ENCODE measurements at regions not wholly inside any gene's neighbourhood (a gene's known extent, or its start where the extent isn't known, plus 50 kb on each side); places are given as distances from the start of the nearest gene placed in this dataset.

DNA sequence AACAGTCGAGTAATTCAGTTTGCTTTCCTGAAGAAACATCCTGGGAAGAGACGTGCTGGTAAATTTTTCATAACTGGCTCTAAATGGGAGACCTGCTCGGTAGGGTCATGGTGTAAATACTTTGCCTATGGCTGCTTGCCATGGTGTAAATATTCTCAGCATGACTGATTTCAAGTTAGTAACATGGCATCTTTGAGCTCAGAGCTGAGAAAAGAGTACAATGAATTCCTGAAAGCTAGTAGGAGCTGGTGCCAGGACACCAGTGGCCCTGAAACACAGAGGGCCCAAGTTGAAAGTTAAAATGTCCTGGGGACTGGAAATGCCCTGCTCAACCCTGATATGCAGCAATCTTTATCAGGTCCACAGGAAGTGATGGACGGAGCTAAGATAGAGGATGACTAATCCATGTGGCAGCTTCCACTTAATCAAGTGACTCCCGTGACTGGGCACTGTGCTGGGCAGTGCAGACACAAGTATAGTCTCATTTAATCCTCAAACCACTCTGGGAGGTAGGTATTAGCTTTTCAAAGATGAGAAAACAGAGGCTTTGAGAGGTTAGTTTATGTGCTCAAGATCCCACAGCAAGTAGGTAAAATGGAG is 130.1 kb upstream of the ADAMTS18 start:
- Mint-ChIP-seq H3K4me1 (no peaks in the 10 kb centered on the region), H3K27ac (no peak overlapping the region), H3K27me3 (no peaks in the 10 kb centered on the region), H3K36me3 (ENCODE audit: low read depth) (no peaks in the 10 kb centered on the region), H3K9me3 (no peaks in the 10 kb centered on the region), H3K4me3 (no peak overlapping the region)
- DNase-seq: no peak
- intact Hi-C loops (cut with micrococcal nuclease): no loop called here

- no peaks in the 10 kb centered on the region for H3K4me1 Mint-ChIP-seq
- no peaks in the 10 kb centered on the region for H3K9me3 Mint-ChIP-seq
- peaks cover 4% of the 10 kb centered on the region for H3K27me3 Mint-ChIP-seq
- intact Hi-C loops (cut with micrococcal nuclease): no loop called here
- DNase-seq: no peak
- no peak overlapping the region for H3K27ac Mint-ChIP-seq
- H3K4me3 Mint-ChIP-seq: no peak overlapping the region
- no peaks in the 10 kb centered on the region for H3K36me3 Mint-ChIP-seq (ENCODE audit: low read depth)
Observed at GRCh38 chr16:77569406-77569805, 134.6 kb upstream of the ADAMTS18 start.

DNA sequence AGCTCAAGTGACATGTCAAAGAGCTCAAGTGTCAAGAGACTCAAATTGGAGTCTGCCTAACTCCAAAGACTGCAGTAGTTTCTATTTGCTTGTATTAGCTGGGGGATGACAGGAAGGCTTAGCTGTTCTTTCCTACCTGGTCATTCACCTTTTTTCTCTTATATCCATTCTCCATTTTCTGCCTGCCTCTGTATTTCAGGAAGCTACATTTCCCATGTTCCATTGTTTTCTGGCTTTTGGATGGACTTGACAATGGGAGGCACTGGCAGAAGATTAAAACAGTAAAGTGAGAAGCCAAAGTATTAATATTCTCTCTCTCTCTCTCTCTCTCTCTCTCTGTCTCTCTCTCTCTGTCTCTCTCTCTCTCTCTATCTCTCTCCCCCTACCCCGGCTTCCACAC is 135.7 kb upstream of the ADAMTS18 start:
- intact Hi-C loops (cut with micrococcal nuclease): no loop called here
- DNase-seq: no peak
- Mint-ChIP-seq H3K27ac (no peak overlapping the region), H3K4me1 (no peaks in the 10 kb centered on the region), H3K9me3 (no peaks in the 10 kb centered on the region), H3K36me3 (ENCODE audit: low read depth) (no peaks in the 10 kb centered on the region), H3K27me3 (peaks cover 8% of the 10 kb centered on the region), H3K4me3 (no peak overlapping the region)

DNA sequence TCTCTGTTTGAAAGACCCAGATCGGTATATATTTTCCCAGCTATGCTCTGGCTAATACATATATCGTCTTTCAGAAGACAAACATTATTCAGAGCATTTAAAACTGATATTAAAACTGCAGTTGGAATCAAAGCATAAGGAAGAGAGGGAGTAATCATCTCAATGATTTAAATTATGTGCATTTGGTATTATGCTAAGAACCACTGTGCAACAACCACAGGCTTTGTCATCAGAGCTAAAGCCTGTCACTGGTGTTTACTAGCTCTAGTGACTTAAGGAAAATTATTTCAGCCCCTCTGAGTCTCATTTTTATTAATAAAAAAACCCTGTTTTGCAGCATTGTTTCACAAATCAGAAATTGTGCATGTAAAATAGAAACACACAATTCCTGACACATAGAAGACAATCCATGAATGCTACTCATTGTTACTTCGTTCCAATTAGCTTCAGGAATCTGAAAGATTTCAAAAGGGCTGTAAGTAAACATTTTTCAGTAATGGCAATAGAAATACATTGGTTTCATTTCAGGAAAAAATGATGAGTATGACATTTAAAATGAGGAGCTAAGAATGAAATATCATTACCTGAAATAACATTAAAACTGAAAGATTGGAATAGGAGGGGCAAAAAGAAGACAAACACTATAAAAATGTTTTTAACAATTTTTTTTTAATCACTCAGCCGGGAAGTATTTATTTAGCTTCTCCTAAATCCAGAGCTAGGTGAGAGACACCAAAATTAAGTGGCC is 136.5 kb upstream of the ADAMTS18 start:
- H3K27ac Mint-ChIP-seq: no peak overlapping the region
- H3K9me3 Mint-ChIP-seq: no peaks in the 10 kb centered on the region
- DNase-seq: no peak
- peaks cover 8% of the 10 kb centered on the region for H3K27me3 Mint-ChIP-seq
- no peaks in the 10 kb centered on the region for H3K36me3 Mint-ChIP-seq (ENCODE audit: low read depth)
- no peaks in the 10 kb centered on the region for H3K4me1 Mint-ChIP-seq
- H3K4me3 Mint-ChIP-seq: no peak overlapping the region
- intact Hi-C loops (cut with micrococcal nuclease): no loop called here

DNA sequence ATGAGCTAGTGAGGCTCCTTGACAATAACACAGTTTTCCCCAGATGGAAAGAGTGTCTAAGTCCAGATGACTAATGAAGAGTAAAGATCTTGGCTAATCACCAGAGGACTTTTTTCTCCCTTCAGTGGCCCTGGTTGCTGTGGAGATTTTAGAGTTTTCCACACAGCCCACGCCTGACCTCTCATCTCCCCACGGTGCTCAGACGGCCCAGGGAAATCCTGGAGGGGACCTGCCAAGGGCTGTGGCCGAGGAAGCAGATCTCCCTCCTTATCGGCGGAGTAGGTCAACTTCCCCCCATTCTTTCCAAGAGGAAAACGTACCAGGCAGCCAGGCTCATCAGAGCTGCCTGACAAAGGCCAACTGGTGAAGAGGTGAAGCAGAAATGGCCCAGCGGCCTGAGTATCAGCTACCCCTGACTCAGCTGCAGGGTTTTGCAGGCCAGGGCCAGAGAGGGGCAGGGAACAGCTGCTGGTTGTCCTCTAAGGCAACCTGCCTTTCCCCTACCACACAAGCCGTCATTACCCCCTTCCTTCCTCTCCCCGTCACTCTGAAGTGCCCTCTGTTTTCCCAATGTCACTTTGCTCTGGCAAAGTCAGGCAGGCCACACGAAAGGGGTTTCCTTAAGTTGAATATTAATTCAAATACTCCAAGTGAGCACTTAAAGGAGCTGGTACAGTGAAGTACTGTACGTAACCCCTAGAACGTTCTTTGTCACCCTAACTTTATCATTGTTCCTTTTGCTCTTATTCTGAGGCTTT is 140.2 kb upstream of the ADAMTS18 start:
- no peak overlapping the region for H3K27ac Mint-ChIP-seq
- intact Hi-C loops (cut with micrococcal nuclease): no loop called here
- H3K36me3 Mint-ChIP-seq (ENCODE audit: low read depth): no peaks in the 10 kb centered on the region
- no peaks in the 10 kb centered on the region for H3K9me3 Mint-ChIP-seq
- no peaks in the 10 kb centered on the region for H3K4me1 Mint-ChIP-seq
- H3K27me3 Mint-ChIP-seq: peaks cover 8% of the 10 kb centered on the region
- H3K4me3 Mint-ChIP-seq: no peak overlapping the region
- no peak for DNase-seq

GRCh38 chr16:77579351-77579891 is 142.9 kb upstream of the NUDT7 start:
- no peak for DNase-seq
- no peaks in the 10 kb centered on the region for H3K9me3 Mint-ChIP-seq
- peaks cover 9% of the 10 kb centered on the region for H3K27me3 Mint-ChIP-seq
- H3K27ac Mint-ChIP-seq: no peak overlapping the region
- H3K4me3 Mint-ChIP-seq: no peak overlapping the region
- H3K36me3 Mint-ChIP-seq (ENCODE audit: low read depth): no peaks in the 10 kb centered on the region
- intact Hi-C loops (cut with micrococcal nuclease): no loop called here
- no peaks in the 10 kb centered on the region for H3K4me1 Mint-ChIP-seq

GRCh38 chr16:77581706-77582105 is 140.6 kb upstream of the NUDT7 start:
- H3K4me1 Mint-ChIP-seq: peaks cover 7% of the 10 kb centered on the region
- intact Hi-C loops (cut with micrococcal nuclease): loop anchor here (10.0 kb wide), 1 partner anchor 147 kb away; the partner anchor contains the start of gene ADAMTS18
- H3K4me3 Mint-ChIP-seq: no peak overlapping the region
- H3K27ac Mint-ChIP-seq: no peak overlapping the region
- DNase-seq: no peak
- H3K27me3 Mint-ChIP-seq: peaks cover 9% of the 10 kb centered on the region
- no peaks in the 10 kb centered on the region for H3K9me3 Mint-ChIP-seq
- H3K36me3 Mint-ChIP-seq (ENCODE audit: low read depth): no peaks in the 10 kb centered on the region

DNA sequence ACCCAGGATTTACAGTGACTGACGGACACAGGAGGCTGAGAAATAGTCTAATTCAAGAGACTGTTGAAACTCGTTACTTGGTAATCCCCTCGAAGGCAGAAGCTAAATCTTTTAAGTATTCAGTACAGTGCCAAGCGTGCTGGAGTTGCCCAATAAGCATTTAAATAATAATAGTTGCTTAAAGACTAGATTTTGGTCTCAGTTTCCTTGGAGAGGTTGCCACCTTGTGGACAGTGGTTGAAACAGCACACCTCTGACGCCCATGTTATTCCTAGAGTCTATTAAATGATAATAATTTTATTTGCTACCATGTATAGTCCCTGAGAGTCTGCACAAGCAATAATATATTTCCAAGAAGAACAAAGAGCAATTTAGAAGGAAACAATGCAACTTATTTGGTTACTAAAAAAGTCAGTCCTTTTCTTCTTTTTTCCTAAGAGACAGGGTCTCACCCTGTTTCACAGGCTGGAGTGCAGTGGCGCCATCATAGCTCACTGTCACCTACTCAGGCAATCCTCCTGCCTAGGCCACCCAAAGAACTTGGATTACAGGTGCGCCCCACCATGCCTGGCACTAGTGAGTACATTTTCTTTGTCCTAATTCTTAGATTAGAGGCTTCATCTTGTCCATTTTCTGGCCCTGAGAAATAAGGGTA is 138.0 kb upstream of the NUDT7 start:
- intact Hi-C loops (cut with micrococcal nuclease): loop anchor here (1.0 to 10.0 kb wide), 2 partner anchors 150 to 348 kb away; partner anchors contain the start of gene ADAMTS18
- Mint-ChIP-seq H3K4me3 (no peak overlapping the region), H3K27me3 (peaks cover 9% of the 10 kb centered on the region), H3K36me3 (ENCODE audit: low read depth) (no peaks in the 10 kb centered on the region), H3K9me3 (no peaks in the 10 kb centered on the region), H3K27ac (no peak overlapping the region), H3K4me1 (peaks cover 7% of the 10 kb centered on the region)
- peak; percentile 80 for DNase-seq

DNA sequence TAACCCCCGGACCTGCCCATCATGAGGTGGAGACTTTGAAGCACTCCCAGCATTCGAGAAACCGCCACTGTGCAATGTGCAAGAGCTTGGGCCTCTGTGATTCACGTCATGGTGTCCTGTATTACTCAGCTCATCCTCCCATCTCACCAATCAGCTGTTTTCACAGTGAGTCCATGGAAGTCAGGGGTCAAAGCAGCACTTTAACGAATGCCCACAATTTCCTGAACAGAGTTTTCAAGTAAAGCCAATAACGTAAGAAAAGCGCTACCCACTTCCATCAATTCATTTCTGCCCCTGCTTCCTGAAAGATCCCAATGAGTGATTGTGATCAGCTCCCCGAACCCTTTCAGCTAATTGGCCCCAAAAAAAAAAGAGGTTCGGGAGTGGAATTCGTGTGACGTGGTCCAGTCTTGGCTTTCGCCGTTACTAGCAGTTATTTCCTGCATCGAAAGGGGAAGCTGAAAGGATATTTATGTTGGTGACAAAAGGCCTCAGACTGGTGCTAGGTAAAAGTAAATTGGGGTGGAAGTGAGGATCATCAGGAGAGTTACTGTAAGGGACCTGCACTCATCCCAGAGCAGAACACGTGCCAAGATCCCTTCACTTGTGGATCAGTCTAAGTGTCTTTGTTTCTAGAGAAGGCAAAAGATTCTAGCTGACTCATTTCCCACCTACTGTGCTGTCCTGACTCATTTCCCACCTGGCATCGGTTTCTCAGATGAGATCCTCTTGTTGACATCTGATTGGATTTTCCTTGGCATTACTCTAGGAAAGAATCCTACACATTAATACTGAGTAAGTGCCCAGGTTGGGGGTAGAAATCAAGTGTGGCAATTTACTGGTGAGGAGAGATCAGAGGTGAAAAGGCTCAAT is 136.7 kb upstream of the NUDT7 start:
- DNase-seq: no peak
- intact Hi-C loops (cut with micrococcal nuclease): loop anchor here (2.0 to 10.0 kb wide), 2 partner anchors 151 to 209 kb away; partner anchors contain the start of gene ADAMTS18
- H3K36me3 Mint-ChIP-seq (ENCODE audit: low read depth): no peaks in the 10 kb centered on the region
- H3K27me3 Mint-ChIP-seq: peaks cover 9% of the 10 kb centered on the region
- no peak overlapping the region for H3K4me3 Mint-ChIP-seq
- no peaks in the 10 kb centered on the region for H3K9me3 Mint-ChIP-seq
- H3K27ac Mint-ChIP-seq: no peak overlapping the region
- peaks cover 7% of the 10 kb centered on the region for H3K4me1 Mint-ChIP-seq

DNA sequence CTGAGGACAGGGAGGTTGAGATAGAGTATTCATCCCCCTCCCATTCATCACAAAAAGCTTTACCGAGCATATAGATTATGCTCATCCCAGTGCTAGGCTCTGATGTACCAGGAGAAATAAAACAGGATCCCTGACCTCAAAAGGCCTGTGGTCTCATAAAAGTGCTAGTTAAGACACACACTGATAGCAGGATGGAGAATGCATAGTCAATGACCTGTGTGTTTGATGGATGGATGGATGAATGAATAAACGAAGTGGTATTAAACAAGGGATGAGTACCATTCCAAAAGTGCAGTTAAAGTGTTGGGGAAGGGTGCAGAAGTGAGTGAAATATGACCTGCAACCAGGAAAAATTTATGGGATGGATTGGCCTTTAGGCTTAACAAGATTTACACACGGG is 133.9 kb upstream of the NUDT7 start:
- Mint-ChIP-seq H3K4me1 (peaks cover 7% of the 10 kb centered on the region), H3K36me3 (ENCODE audit: low read depth) (no peaks in the 10 kb centered on the region), H3K9me3 (no peaks in the 10 kb centered on the region), H3K27me3 (peaks cover 4% of the 10 kb centered on the region), H3K4me3 (no peak overlapping the region), H3K27ac (no peak overlapping the region)
- DNase-seq: no peak
- intact Hi-C loops (cut with micrococcal nuclease): loop anchor here (10.0 kb wide), 1 partner anchor 154 kb away; the partner anchor contains the start of gene ADAMTS18

GRCh38 chr16:77589071-77589765 is 133.1 kb upstream of the NUDT7 start:
- intact Hi-C loops (cut with micrococcal nuclease): loop anchor here (10.0 kb wide), 1 partner anchor 154 kb away; the partner anchor contains the start of gene ADAMTS18
- Mint-ChIP-seq H3K4me1 (peaks cover 7% of the 10 kb centered on the region), H3K36me3 (ENCODE audit: low read depth) (no peaks in the 10 kb centered on the region), H3K9me3 (no peaks in the 10 kb centered on the region), H3K27ac (no peak overlapping the region), H3K4me3 (no peak overlapping the region), H3K27me3 (peaks cover 4% of the 10 kb centered on the region)
- DNase-seq: no peak

DNA sequence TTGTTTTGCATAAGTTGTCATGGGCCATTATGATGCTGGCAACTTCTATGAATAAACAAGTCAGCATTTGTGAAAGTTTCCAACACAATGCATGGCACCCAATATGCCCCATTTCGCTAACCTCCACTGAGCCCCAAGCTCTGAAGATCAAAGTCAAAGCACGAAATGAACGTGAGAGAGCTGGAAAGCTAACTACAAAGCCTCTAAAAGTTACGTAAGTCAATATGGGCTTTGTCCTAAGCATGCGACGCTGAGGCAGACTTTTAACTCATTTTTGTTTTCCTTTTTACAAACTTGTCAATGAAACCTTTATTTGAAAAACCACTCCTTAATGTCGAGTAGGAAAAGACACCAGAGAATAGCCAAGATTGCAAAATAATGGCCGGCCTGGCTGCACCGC is 131.6 kb upstream of the NUDT7 start:
- no peak overlapping the region for H3K4me3 Mint-ChIP-seq
- H3K36me3 Mint-ChIP-seq (ENCODE audit: low read depth): no peaks in the 10 kb centered on the region
- DNase-seq: no peak
- H3K27me3 Mint-ChIP-seq: no peaks in the 10 kb centered on the region
- intact Hi-C loops (cut with micrococcal nuclease): no loop called here
- no peaks in the 10 kb centered on the region for H3K9me3 Mint-ChIP-seq
- H3K27ac Mint-ChIP-seq: no peak overlapping the region
- H3K4me1 Mint-ChIP-seq: peaks cover under 1% of the 10 kb centered on the region
